ENCODE measurements at regions not wholly inside any gene's neighbourhood (a gene's known extent, or its start where the extent isn't known, plus 50 kb on each side); places are given as distances from the start of the nearest gene placed in this dataset.
A peak's percentile ranks its signal among the peaks of the same experiment; 100 is the strongest.
"Not testable (repeated sequence)": the region's sequence is repeated elsewhere in the genome, so short reads cannot be mapped to it uniquely, and the experiment has no call there.

DNA sequence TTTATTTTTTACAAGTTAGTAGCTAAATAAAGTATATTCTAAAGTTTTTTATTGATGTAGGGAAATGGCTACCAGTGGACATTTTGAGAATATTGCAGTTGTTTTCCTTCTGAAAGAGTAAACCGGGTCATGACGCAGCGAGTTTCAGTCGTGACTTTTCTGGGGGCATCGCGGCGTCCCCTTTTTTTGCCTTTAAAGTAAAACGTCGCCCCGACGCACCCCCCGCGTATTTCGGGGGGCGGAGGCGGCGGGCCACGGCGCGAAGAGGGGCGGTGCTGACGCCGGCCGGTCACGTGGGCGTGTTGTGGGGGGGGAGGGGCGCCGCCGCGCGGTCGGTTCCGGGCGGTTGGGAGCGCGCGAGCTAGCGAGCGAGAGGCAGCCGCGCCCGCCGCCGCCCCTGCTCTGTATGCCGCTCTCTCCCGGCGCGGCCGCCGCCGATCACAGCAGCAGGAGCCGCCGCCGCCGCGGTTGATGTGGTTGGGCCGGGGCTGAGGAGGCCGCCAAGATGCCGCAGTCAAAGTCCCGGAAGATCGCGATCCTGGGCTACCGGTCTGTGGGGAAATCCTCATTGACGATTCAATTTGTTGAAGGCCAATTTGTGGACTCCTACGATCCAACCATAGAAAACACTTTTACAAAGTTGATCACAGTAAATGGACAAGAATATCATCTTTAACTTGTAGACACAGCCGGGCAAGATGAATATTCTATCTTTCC, 57.5 kb downstream of the SYT15B start:
- not testable (repeated sequence) for H3K27ac ChIP-seq (ENCODE audit: insufficient read length, low read depth, low read length); H3K36me3 Mint-ChIP-seq (ENCODE audit: insufficient read depth in 1 of 3, low read depth in 3 of 3); H3K4ac ChIP-seq (ENCODE audit: low read depth, low read length); H2BK5ac ChIP-seq (ENCODE audit: insufficient read length, low read length); H3K27ac Mint-ChIP-seq; H3K4me1 ChIP-seq (ENCODE audit: insufficient read depth, low read length); H4K20me1 ChIP-seq (ENCODE audit: control insufficient read depth, insufficient read depth, insufficient read length); H3K79me1 ChIP-seq (ENCODE audit: insufficient read depth, low read depth, low read length, poor library complexity, severe bottlenecking); H3K23me2 ChIP-seq (ENCODE audit: insufficient read length, low read depth, low read length, poor library complexity, severe bottlenecking); H3K79me2 ChIP-seq (ENCODE audit: insufficient read depth, low read length); H3K9ac ChIP-seq (ENCODE audit: extremely low read depth, insufficient read length, low read length); DNase-seq; H3K56ac ChIP-seq (ENCODE audit: insufficient read length, low read depth, low read length); H2BK15ac ChIP-seq (ENCODE audit: low read depth, low read length); H3K27me3 ChIP-seq (ENCODE audit: insufficient read depth, low read length); H3K27me3 Mint-ChIP-seq (ENCODE audit: low read depth); H3K4me1 Mint-ChIP-seq; H2AK5ac ChIP-seq (ENCODE audit: insufficient read length, low read length); H3K9me3 ChIP-seq (ENCODE audit: control insufficient read depth, low read depth, low read length); H3T11ph ChIP-seq (ENCODE audit: low read length); H3K14ac ChIP-seq (ENCODE audit: insufficient read depth, low read length); H3K23ac ChIP-seq (ENCODE audit: insufficient read length, low read depth, low read length); H3K9me3 Mint-ChIP-seq; H2AFZ ChIP-seq (ENCODE audit: low read length); H2BK20ac ChIP-seq (ENCODE audit: low read depth, low read length, poor library complexity, severe bottlenecking); H3K4me2 ChIP-seq (ENCODE audit: insufficient read depth, insufficient read length, low read length); H4K91ac ChIP-seq (ENCODE audit: insufficient read length, low read depth, low read length); H2BK120ac ChIP-seq (ENCODE audit: low read depth, low read length, poor library complexity, severe bottlenecking); H3K18ac ChIP-seq (ENCODE audit: insufficient read length, low read depth, low read length); H4K8ac ChIP-seq (replicated peaks; ENCODE audit: insufficient read length, low read depth, low read length); H4K5ac ChIP-seq (ENCODE audit: insufficient read length, low read depth, low read length); H2BK12ac ChIP-seq (ENCODE audit: insufficient read length, low read depth, low read length)
- peak overlapping the region; percentile 52 to 73 for H3K4me3 Mint-ChIP-seq
- WGBS (ENCODE audit: extremely low coverage, insufficient read length, low lambda C conversion rate), result no CpG with 5 or more reads among the region's 66 CpGs

DNA sequence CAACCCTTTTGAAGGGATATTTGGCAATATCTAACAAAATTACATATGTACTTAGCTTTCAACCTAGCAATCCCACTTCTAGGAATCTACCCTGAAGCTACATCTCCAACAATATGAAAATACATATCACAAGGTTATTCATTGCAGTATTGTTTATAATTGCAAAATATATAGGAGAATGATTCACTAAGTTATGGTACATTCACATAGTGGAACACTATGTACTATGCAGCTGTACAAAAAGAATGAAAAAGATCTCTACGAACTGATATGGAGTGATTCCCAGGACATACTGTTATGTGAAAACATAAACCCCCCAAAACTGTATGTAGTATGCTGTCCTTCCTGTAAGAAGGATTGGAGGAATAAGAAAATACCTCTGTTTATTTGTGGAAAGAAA, 62.1 kb downstream of the SYT15B start:
- not testable (repeated sequence) for H3K27me3 ChIP-seq (ENCODE audit: insufficient read depth, low read length); H2BK5ac ChIP-seq (ENCODE audit: insufficient read length, low read length); H3K9me3 ChIP-seq (ENCODE audit: control insufficient read depth, low read depth, low read length); H3K4me3 Mint-ChIP-seq; H3K4me1 ChIP-seq (ENCODE audit: insufficient read depth, low read length); DNase-seq; H3K9me3 Mint-ChIP-seq; H2BK15ac ChIP-seq (ENCODE audit: low read depth, low read length); H3T11ph ChIP-seq (ENCODE audit: low read length); H4K8ac ChIP-seq (replicated peaks; ENCODE audit: insufficient read length, low read depth, low read length); H4K20me1 ChIP-seq (ENCODE audit: control insufficient read depth, insufficient read depth, insufficient read length); H3K14ac ChIP-seq (ENCODE audit: insufficient read depth, low read length); H3K4ac ChIP-seq (ENCODE audit: low read depth, low read length); H2AFZ ChIP-seq (ENCODE audit: low read length); H2BK20ac ChIP-seq (ENCODE audit: low read depth, low read length, poor library complexity, severe bottlenecking); H2BK12ac ChIP-seq (ENCODE audit: insufficient read length, low read depth, low read length); H3K27ac ChIP-seq (ENCODE audit: insufficient read length, low read depth, low read length); H4K5ac ChIP-seq (ENCODE audit: insufficient read length, low read depth, low read length); H3K4me2 ChIP-seq (ENCODE audit: insufficient read depth, insufficient read length, low read length); H3K79me1 ChIP-seq (ENCODE audit: insufficient read depth, low read depth, low read length, poor library complexity, severe bottlenecking); H3K56ac ChIP-seq (ENCODE audit: insufficient read length, low read depth, low read length); H3K36me3 Mint-ChIP-seq (ENCODE audit: insufficient read depth in 1 of 3, low read depth in 3 of 3); H3K27me3 Mint-ChIP-seq (ENCODE audit: low read depth); H3K18ac ChIP-seq (ENCODE audit: insufficient read length, low read depth, low read length); H2BK120ac ChIP-seq (ENCODE audit: low read depth, low read length, poor library complexity, severe bottlenecking); H4K91ac ChIP-seq (ENCODE audit: insufficient read length, low read depth, low read length); H3K79me2 ChIP-seq (ENCODE audit: insufficient read depth, low read length); H3K27ac Mint-ChIP-seq; H2AK5ac ChIP-seq (ENCODE audit: insufficient read length, low read length); H3K23me2 ChIP-seq (ENCODE audit: insufficient read length, low read depth, low read length, poor library complexity, severe bottlenecking); H3K9ac ChIP-seq (ENCODE audit: extremely low read depth, insufficient read length, low read length); H3K4me1 Mint-ChIP-seq; H3K23ac ChIP-seq (ENCODE audit: insufficient read length, low read depth, low read length)
- WGBS (ENCODE audit: extremely low coverage, insufficient read length, low lambda C conversion rate), result no CpG with 5 or more reads among the region's 1 CpG

Data from H9 (cell line).